CD14-positive monocyte (primary cell): ENCODE measurements at regions not wholly inside any gene's neighbourhood (a gene's known extent, or its start where the extent isn't known, plus 50 kb on each side); places are given as distances from the start of the nearest gene placed in this dataset.

Source experiments
- DNase-seq, 3 donors: peaks; one replicate each; pipeline ENCODE4 v3.0.0-alpha.2; 2011 to 2022
- H2AFZ ChIP-seq: 2 replicates; pipeline ENCODE4 v1.6.0; 2012; ENCODE audit warnings: mild to moderate bottlenecking, low read depth, low read length, inconsistent platforms; ENCODE audit not compliant: insufficient read depth, poor library complexity, severe bottlenecking
- H3K27ac ChIP-seq, 2 donors: 1 replicate in 1 of 2; 2 replicates in 1 of 2; pipeline ENCODE4 v1.5.1; 2012 to 2013; ENCODE audit warnings: low read length in 2 of 2, control low read depth in 1 of 2, inconsistent platforms in 1 of 2, low read depth in 1 of 2, mild to moderate bottlenecking in 1 of 2
- H3K27me3 ChIP-seq, 2 donors: one replicate each; pipeline versions ENCODE4 v1.6.0 to v1.6.1; 2011 to 2013; ENCODE audit warnings: low read length in 2 of 2; ENCODE audit not compliant: control insufficient read depth in 2 of 2, insufficient read depth in 2 of 2
- H3K36me3 ChIP-seq, 2 donors: replicated peaks in 1 of 2; 1 replicate in 1 of 2; 2 replicates in 1 of 2; pipeline versions ENCODE4 v1.5.1 to v1.6.1; 2012 to 2013; ENCODE audit warnings: low read length in 2 of 2, control low read depth in 1 of 2, inconsistent platforms in 1 of 2, mild to moderate bottlenecking in 1 of 2; ENCODE audit not compliant: insufficient read depth in 2 of 2, control insufficient read depth in 1 of 2
- H3K4me1 ChIP-seq, 2 donors: 1 replicate in 1 of 2; 2 replicates in 1 of 2; pipeline versions ENCODE4 v1.5.1 to v1.6.1; 2012 to 2013; ENCODE audit warnings: low read length in 2 of 2, control low read depth in 1 of 2, inconsistent platforms in 1 of 2, mild to moderate bottlenecking in 1 of 2, moderate library complexity in 1 of 2; ENCODE audit not compliant: insufficient read depth in 2 of 2, control insufficient read depth in 1 of 2
- H3K4me2 ChIP-seq: replicated peaks from 2 replicates; pipeline ENCODE3; 2012; ENCODE audit warnings: low read length, moderate library complexity, mild to moderate bottlenecking; ENCODE audit not compliant: poor library complexity, severe bottlenecking; ENCODE audit errors: extremely low read depth
- H3K4me3 ChIP-seq, 3 experiments: fragments of 200-600 bp in 1 of 3; sonication (generic) in 1 of 3; replicated peaks in 1 of 3; 1 replicate in 2 of 3; 2 replicates in 1 of 3; pipeline ENCODE4 v1.5.1; 2011 to 2013; ENCODE audit warnings: low read length in 3 of 3, mild to moderate bottlenecking in 3 of 3, control low read depth in 2 of 3, low read depth in 2 of 3, inconsistent platforms in 1 of 3, moderate library complexity in 1 of 3
- H3K79me2 ChIP-seq: 2 replicates; pipeline ENCODE4 v1.6.0; 2012; ENCODE audit warnings: mild to moderate bottlenecking, control low read depth, inconsistent platforms, low read length, moderate library complexity; ENCODE audit not compliant: insufficient read depth
- H3K9ac ChIP-seq: 2 replicates; pipeline ENCODE4 v1.6.0; 2017; ENCODE audit warnings: low read length, mild to moderate bottlenecking; ENCODE audit not compliant: insufficient read depth, poor library complexity, severe bottlenecking
- H3K9me3 ChIP-seq, 2 donors: replicated peaks in 1 of 2; 1 replicate in 1 of 2; 2 replicates in 1 of 2; pipeline versions ENCODE4 v1.5.1 to v1.6.1; 2012 to 2013; ENCODE audit warnings: low read length in 2 of 2, control low read depth in 1 of 2; ENCODE audit not compliant: control insufficient read depth in 1 of 2, insufficient read depth in 1 of 2
- H4K20me1 ChIP-seq: 2 replicates; pipeline ENCODE4 v1.6.0; 2012; ENCODE audit warnings: mild to moderate bottlenecking, low read length, control low read depth, moderate library complexity; ENCODE audit not compliant: insufficient read depth
- H3K27ac Mint-ChIP-seq, 7 donors: one replicate each; pipeline ENCODE4 v1.8.0; 2020; ENCODE audit warnings: mild to moderate bottlenecking in 7 of 7, mixed read lengths in 7 of 7, moderate library complexity in 6 of 7, inconsistent platforms in 2 of 7
- H3K27me3 Mint-ChIP-seq, 3 donors: one replicate each; pipeline ENCODE4 v1.8.0; 2021 to 2022; ENCODE audit warnings: low read depth in 3 of 3, mild to moderate bottlenecking in 3 of 3, mixed read lengths in 3 of 3, moderate library complexity in 3 of 3, inconsistent platforms in 1 of 3
- H3K36me3 Mint-ChIP-seq, 2 donors: one replicate each; pipeline ENCODE4 v1.8.0; 2020; ENCODE audit warnings: mixed read lengths in 2 of 2, inconsistent platforms in 1 of 2, mild to moderate bottlenecking in 1 of 2
- H3K4me1 Mint-ChIP-seq: one replicate; pipeline ENCODE4 v1.8.0; 2020; ENCODE audit warnings: mild to moderate bottlenecking, mixed read lengths
- H3K4me3 Mint-ChIP-seq, 2 donors: one replicate each; pipeline ENCODE4 v1.8.0; 2020; ENCODE audit warnings: mild to moderate bottlenecking in 2 of 2, mixed read lengths in 2 of 2, moderate library complexity in 1 of 2
- H3K9me3 Mint-ChIP-seq, 7 donors: one replicate each; pipeline ENCODE4 v1.8.0; 2020 to 2022; ENCODE audit warnings: mixed read lengths in 7 of 7, mild to moderate bottlenecking in 6 of 7, moderate library complexity in 6 of 7, inconsistent platforms in 2 of 7
- WGBS: methylation state at CpG from one replicate; pipeline ENCODE4 v1.1.5; 2013; ENCODE audit warnings: missing lambda C conversion rate; ENCODE audit not compliant: insufficient coverage; 5-methylcytosine and 5-hydroxymethylcytosine counted together
- intact Hi-C, 2 donors: fragments of 100-400 bp; cut with micrococcal nuclease; formaldehyde crosslinking; loops; one replicate each; pipeline versions ENCODE4 v1.15.0 to v1.15.1; 2023
- TF ChIP-seq, protein P1 (sequence below): fragments of 200-600 bp; IDR thresholded peaks from one replicate; pipeline ENCODE4 v1.8.0; 2022; ENCODE audit warnings: antibody characterized with exemption, mild to moderate bottlenecking

DNA sequence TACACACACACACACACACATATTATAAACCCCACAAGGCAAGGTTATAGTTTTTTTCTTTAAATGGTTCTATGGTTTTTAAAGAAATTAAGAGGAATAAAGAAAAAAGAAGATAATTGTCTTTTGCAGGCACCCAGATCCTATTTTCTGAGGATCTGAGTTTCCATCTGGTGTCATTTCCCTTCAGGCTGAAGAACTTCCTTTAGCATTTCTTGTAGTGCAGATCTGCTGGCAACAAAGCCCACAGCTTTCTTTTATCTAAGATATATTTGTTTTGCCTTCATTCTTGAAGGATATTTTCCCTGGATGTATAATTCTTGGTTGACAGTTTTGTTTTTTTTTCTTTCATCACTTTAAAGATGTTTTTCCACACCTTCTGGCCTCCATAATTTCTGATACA, 57.6 kb upstream of the PMEPA1 start:
- Histone ChIP-seq H3K4me1 (no peaks in the 10 kb centered on the region), H3K9ac (no peak overlapping the region), H3K4me3 (no peak overlapping the region), H3K27me3 (no peaks in the 10 kb centered on the region), H3K36me3 (no peaks in the 10 kb centered on the region), H4K20me1 (no peaks in the 10 kb centered on the region), H3K27ac (no peak overlapping the region), H3K79me2 (no peaks in the 10 kb centered on the region), H3K9me3 (peaks cover 0 to 4% of the 10 kb centered on the region in 2 donors), H3K4me2 (no peak overlapping the region), H2AFZ (no peak overlapping the region)
- no peak for DNase-seq
- no peaks in the 10 kb centered on the region for H3K4me1 Mint-ChIP-seq
- H3K4me3 Mint-ChIP-seq, result no peak overlapping the region
- peaks cover 0 to 2% (median 0%) of the 10 kb centered on the region in 7 donors for H3K9me3 Mint-ChIP-seq
- H3K27me3 Mint-ChIP-seq, result peaks cover 0 to 8% (median 4%) of the 10 kb centered on the region in 3 donors
- intact Hi-C loops, result no loop called here
- no peaks in the 10 kb centered on the region for H3K36me3 Mint-ChIP-seq
- no peak overlapping the region for H3K27ac Mint-ChIP-seq
- TF ChIP-seq, protein P1, sequence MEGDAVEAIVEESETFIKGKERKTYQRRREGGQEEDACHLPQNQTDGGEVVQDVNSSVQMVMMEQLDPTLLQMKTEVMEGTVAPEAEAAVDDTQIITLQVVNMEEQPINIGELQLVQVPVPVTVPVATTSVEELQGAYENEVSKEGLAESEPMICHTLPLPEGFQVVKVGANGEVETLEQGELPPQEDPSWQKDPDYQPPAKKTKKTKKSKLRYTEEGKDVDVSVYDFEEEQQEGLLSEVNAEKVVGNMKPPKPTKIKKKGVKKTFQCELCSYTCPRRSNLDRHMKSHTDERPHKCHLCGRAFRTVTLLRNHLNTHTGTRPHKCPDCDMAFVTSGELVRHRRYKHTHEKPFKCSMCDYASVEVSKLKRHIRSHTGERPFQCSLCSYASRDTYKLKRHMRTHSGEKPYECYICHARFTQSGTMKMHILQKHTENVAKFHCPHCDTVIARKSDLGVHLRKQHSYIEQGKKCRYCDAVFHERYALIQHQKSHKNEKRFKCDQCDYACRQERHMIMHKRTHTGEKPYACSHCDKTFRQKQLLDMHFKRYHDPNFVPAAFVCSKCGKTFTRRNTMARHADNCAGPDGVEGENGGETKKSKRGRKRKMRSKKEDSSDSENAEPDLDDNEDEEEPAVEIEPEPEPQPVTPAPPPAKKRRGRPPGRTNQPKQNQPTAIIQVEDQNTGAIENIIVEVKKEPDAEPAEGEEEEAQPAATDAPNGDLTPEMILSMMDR, result no peak

DNA sequence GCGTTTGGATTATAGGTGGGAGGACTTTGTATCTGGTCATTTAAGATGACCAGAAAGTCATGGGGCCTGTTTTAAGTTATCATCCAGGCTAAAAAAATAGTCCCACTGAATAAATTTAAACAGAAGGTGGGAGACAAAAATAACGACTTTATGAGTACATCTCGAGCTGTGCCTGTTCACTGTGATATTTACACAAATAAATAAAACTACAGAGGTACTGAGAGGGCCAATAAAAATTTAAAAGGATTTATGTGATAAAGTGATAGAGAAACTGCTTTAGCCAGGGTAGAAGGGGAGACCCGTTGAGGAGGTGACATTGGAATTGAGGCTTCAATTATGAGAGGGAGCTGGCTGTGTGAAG, 53.4 kb upstream of the PMEPA1 start:
- peaks cover 0 to 4% of the 10 kb centered on the region in 2 donors for H3K9me3 ChIP-seq
- H3K4me2 ChIP-seq, result no peak overlapping the region
- no peak overlapping the region for H3K27ac ChIP-seq
- Mint-ChIP-seq H3K36me3 (no peaks in the 10 kb centered on the region), H3K27ac (no peak overlapping the region), H3K27me3 (peaks cover 0 to 7% (median 4%) of the 10 kb centered on the region in 3 donors), H3K4me3 (no peak overlapping the region), H3K4me1 (no peaks in the 10 kb centered on the region), H3K9me3 (peaks cover 0 to 6% (median 4%) of the 10 kb centered on the region in 7 donors)
- no peaks in the 10 kb centered on the region for H3K27me3 ChIP-seq
- 89% methylated on average over 1 of the region's 4 CpGs for WGBS
- no peak for DNase-seq
- intact Hi-C loops, result no loop called here
- no peaks in the 10 kb centered on the region for H3K4me1 ChIP-seq
- H3K4me3 ChIP-seq, result no peak overlapping the region
- no peaks in the 10 kb centered on the region for H3K79me2 ChIP-seq
- no peaks in the 10 kb centered on the region for H4K20me1 ChIP-seq
- no peak overlapping the region for H3K9ac ChIP-seq
- no peaks in the 10 kb centered on the region for H3K36me3 ChIP-seq
- no peak overlapping the region for H2AFZ ChIP-seq
- TF ChIP-seq, protein P1, result no peak
